ENCODE measurements at regions not wholly inside any gene's neighbourhood (a gene's known extent, or its start where the extent isn't known, plus 50 kb on each side); places are given as distances from the start of the nearest gene placed in this dataset.

GRCh38 chr3:110542552-110543150 lies 529.0 kb upstream of the NECTIN3 start:
- H3K36me3 ChIP-seq = no peaks in the 10 kb centered on the region
- intact Hi-C loops (cut with DNase I) = no loop called here
- FAIRE-seq = no peak
- H3K27ac ChIP-seq = no peak overlapping the region
- no peaks in the 10 kb centered on the region for H3K4me1 ChIP-seq
- H3K27me3 ChIP-seq = no peaks in the 10 kb centered on the region
- TF ChIP-seq CTCF (IDR thresholded peaks at IDR 0.05) = no peak
- no peak for DNase-seq
- H3K9me3 ChIP-seq = no peaks in the 10 kb centered on the region
- ATAC-seq = no peak
- no peak overlapping the region for H3K4me3 ChIP-seq
- 64 to 74% methylated on average over 3 of the region's 3 CpGs for WGBS, 2 donors

DNA sequence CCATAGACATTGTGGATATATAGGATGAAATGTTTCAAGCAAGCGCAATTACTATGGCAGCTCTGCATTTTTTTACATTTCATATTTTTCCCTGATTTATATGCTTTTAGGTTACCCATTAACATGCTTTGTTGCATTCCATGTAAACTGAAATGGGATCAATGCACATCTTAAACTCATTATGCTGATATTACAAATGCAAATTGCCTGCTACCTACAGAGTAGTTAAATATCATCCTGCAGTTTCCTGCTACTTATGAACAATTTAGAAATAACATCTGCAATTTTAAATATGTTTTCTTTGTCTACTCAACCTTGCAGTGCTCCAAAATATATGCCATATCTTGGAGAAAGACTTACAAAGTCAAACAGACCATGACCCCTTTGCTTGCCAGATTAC lies 526.9 kb upstream of the NECTIN3 start:
- Histone ChIP-seq H3K4me3 (no peak overlapping the region), H3K36me3 (no peaks in the 10 kb centered on the region), H3K27ac (no peak overlapping the region), H3K27me3 (no peaks in the 10 kb centered on the region), H3K9me3 (no peaks in the 10 kb centered on the region), H3K4me1 (no peaks in the 10 kb centered on the region)
- intact Hi-C loops (cut with DNase I) = no loop called here
- WGBS, 2 donors = 96 to 100% methylated on average over 1 of the region's 1 CpG
- FAIRE-seq (no peak), ATAC-seq (no peak), DNase-seq (no peak)
- TF ChIP-seq CTCF (IDR thresholded peaks at IDR 0.05) = no peak

DNA sequence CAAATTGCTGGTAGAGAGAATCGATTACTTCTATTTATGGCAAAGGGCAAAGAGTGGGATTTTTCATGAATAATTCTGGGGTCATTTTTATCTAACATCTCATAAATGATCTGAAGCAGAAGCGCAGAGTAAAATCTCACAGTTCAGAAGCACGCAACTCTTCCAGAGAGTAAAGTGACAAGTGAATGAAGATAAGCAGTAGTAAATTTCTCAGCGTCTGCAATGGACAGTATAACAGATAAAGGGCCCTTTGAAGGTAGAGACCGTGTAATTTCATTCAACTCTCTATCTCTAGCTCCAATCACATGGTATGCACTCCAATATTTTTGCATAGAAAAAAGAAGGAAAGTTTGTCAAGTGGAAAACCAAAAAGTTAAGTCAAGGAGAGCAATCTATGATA lies 521.1 kb upstream of the NECTIN3 start:
- Histone ChIP-seq H3K27ac (no peak overlapping the region), H3K4me1 (peaks cover 0 to 4% (median 0%) of the 10 kb centered on the region in 3 donors), H3K36me3 (no peaks in the 10 kb centered on the region), H3K4me3 (no peak overlapping the region), H3K9me3 (no peaks in the 10 kb centered on the region), H3K27me3 (no peaks in the 10 kb centered on the region)
- FAIRE-seq (no peak), ATAC-seq (no peak), DNase-seq (no peak)
- no peak for TF ChIP-seq CTCF (IDR thresholded peaks at IDR 0.05)
- WGBS, 2 donors = 62% methylated on average over 5 of the region's 5 CpGs
- intact Hi-C loops (cut with DNase I) = no loop called here

GRCh38 chr3:110562621-110563020 lies 509.0 kb upstream of the NECTIN3 start:
- no peaks in the 10 kb centered on the region for H3K27me3 ChIP-seq
- TF ChIP-seq CTCF (IDR thresholded peaks at IDR 0.05) = no peak
- 78% methylated on average over 1 of the region's 1 CpG for WGBS, 2 donors

DNA sequence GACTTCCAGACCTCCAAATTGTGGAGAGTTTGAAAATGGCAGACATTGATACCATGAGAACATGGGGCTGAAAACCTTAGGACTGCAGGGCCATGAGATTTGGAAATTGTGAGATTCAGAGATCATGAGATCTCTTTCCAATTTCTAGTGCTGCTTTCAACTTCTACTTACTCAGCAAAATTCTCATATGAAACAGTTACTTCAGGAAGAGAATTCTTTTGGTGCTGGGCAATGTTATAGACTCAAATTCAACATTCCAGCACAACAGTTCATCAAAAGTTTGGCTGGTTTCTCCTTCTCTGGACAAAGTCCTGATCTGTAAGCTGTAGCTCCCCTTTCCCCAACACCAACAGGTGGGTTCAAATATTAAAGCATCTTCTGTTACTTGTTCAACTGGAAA lies 506.9 kb upstream of the NECTIN3 start:
- Histone ChIP-seq H3K4me1 (no peaks in the 10 kb centered on the region), H3K36me3 (no peaks in the 10 kb centered on the region), H3K9me3 (no peaks in the 10 kb centered on the region), H3K27me3 (no peaks in the 10 kb centered on the region), H3K4me3 (no peak overlapping the region), H3K27ac (no peak overlapping the region)
- DNase-seq = no peak
- intact Hi-C loops (cut with DNase I) = no loop called here
- no peak for ATAC-seq
- no peak for FAIRE-seq
- TF ChIP-seq CTCF (IDR thresholded peaks at IDR 0.05) = no peak

More at GRCh38 chr3:110562621-110563020, 509.0 kb upstream of the NECTIN3 start:
- H3K36me3 ChIP-seq = no peaks in the 10 kb centered on the region
- no peak overlapping the region for H3K4me3 ChIP-seq
- no peak overlapping the region for H3K27ac ChIP-seq
- intact Hi-C loops (cut with DNase I) = no loop called here
- H3K9me3 ChIP-seq = no peaks in the 10 kb centered on the region
- no peaks in the 10 kb centered on the region for H3K4me1 ChIP-seq
- FAIRE-seq (no peak), DNase-seq (no peak), ATAC-seq (no peak)

Measured in pancreas (tissue), 10 donors.